ENCODE measurements at regions not wholly inside any gene's neighbourhood (a gene's known extent, or its start where the extent isn't known, plus 50 kb on each side); places are given as distances from the start of the nearest gene placed in this dataset.
A peak's percentile ranks its signal among the peaks of the same experiment; 100 is the strongest.

DNA sequence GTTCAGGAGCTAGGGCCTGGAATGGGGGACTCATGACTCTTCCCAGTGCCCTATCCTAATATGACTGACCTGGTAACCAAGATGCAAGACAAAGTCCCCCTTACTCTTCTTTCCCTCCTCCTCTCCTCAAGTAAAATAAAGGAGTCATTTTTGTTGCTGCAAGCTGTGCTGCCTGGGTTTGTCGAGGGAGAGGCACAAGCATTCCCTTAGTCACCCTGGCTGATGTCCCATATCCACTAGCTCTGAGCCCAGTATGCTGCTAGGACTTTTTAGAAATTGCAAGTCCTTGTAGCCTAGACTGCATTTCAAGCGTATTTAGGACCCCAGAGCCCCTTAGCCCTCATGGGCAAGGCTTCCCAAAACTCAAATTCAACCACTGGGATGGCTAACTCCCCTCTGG lies 338.5 kb upstream of the SETBP1 start:
- Histone ChIP-seq H3K9ac (ENCODE audit: low read length) (no peak overlapping the region), H3K4me2 (ENCODE audit: low read length, poor library complexity, severe bottlenecking) (no peak overlapping the region), H3K4me1 (ENCODE audit: control insufficient read depth, insufficient read depth, low read depth, low read length) (peaks cover 2% of the 10 kb centered on the region), H2BK12ac (ENCODE audit: low read length in 2 of 2) (no peak overlapping the region), H3K23ac (ENCODE audit: low read length in 2 of 2) (no peak overlapping the region), H3K9me3 (ENCODE audit: control insufficient read depth, low read length) (peaks cover 24% of the 10 kb centered on the region), H3K18ac (ENCODE audit: low read depth in 1 of 2, low read length in 2 of 2) (no peak overlapping the region), H3K27me3 (ENCODE audit: control insufficient read depth in 1 of 2, insufficient read depth in 1 of 2, low read length in 2 of 2) (no peaks in the 10 kb centered on the region), H3K4ac (ENCODE audit: low read depth in 1 of 2, low read length in 2 of 2) (no peak overlapping the region), H3K14ac (ENCODE audit: low read length in 2 of 2) (no peak overlapping the region), H3K36me3 (ENCODE audit: control insufficient read depth in 1 of 2, insufficient read depth in 2 of 2, low read depth in 1 of 2, low read length in 2 of 2) (no peaks in the 10 kb centered on the region), H2AFZ (ENCODE audit: low read depth, low read length) (no peak overlapping the region), H2BK15ac (ENCODE audit: low read depth, poor library complexity, severe bottlenecking) (no peak overlapping the region), H2BK5ac (ENCODE audit: low read depth, low read length, poor library complexity, severe bottlenecking) (no peak overlapping the region), H2AK5ac (ENCODE audit: low read length, severe bottlenecking) (no peak overlapping the region), H3K27ac (ENCODE audit: low read length, poor library complexity, severe bottlenecking) (no peak overlapping the region), H4K8ac (ENCODE audit: low read length) (no peak overlapping the region), H4K91ac (ENCODE audit: low read length) (no peak overlapping the region), H3K79me1 (replicated peaks; ENCODE audit: low read length, poor library complexity, severe bottlenecking) (no peaks in the 10 kb centered on the region), H2BK120ac (ENCODE audit: low read depth, low read length) (no peak overlapping the region), H3K4me3 (ENCODE audit: insufficient read depth in 1 of 2, low read depth in 1 of 2, low read length in 2 of 2) (peak overlapping the region in 1 of 2 experiments; percentile 42)
- no peak for DNase-seq
- 69% methylated on average over 2 of the region's 2 CpGs for WGBS

DNA sequence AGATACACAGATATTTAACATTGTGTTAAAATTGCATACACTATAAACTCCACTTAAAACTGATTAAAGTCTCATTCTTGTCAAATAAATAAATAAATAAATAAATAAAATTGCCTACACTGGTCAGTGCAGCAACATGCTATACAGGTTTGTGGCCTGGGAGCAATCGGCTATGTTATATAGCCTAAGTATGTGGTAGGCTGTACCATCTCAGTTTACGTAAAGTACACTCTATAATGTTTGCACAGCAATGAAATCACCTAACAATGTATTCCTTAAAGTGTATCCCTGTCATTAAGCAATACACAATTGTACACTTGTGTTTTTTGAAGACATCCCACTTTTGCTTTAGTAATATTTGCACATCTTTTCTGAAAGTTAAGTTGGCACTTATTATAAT lies 337.7 kb upstream of the SETBP1 start:
- Histone ChIP-seq H3K79me1 (replicated peaks; ENCODE audit: low read length, poor library complexity, severe bottlenecking) (no peaks in the 10 kb centered on the region), H3K4me2 (ENCODE audit: low read length, poor library complexity, severe bottlenecking) (no peak overlapping the region)
- WGBS = 100% methylated on average over 1 of the region's 2 CpGs

DNA sequence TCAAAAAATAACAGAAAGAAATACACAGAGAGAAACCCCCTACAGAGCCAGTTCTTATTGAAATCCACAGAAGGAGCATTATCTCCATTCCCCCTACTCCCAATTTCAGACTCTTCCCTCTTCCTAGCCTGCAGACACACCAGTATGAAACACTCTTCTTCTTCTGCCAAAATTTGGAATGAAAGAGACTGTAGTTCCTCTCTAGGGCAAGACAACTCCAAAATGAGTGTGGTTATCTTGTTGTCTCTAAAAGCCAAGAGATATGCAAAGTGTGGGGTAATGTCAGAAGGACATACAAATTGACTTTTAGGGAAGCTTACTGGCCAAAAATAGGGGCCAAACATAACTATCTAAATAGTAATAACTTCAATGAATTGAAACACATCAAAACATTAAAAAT lies 337.1 kb upstream of the SETBP1 start:
- H3K9me3 ChIP-seq (ENCODE audit: control insufficient read depth, low read length) = peaks cover 11% of the 10 kb centered on the region
- H3K4me3 ChIP-seq (ENCODE audit: insufficient read depth in 1 of 2, low read depth in 1 of 2, low read length in 2 of 2) = no peak overlapping the region
- peaks cover 2% of the 10 kb centered on the region for H3K4me1 ChIP-seq (ENCODE audit: control insufficient read depth, insufficient read depth, low read depth, low read length)
- no peak overlapping the region for H3K18ac ChIP-seq (ENCODE audit: low read depth in 1 of 2, low read length in 2 of 2)
- no peak overlapping the region for H3K23ac ChIP-seq (ENCODE audit: low read length in 2 of 2)
- no peak overlapping the region for H4K8ac ChIP-seq (ENCODE audit: low read length)
- no peak overlapping the region for H3K14ac ChIP-seq (ENCODE audit: low read length in 2 of 2)
- H3K4ac ChIP-seq (ENCODE audit: low read depth in 1 of 2, low read length in 2 of 2) = no peak overlapping the region
- no peaks in the 10 kb centered on the region for H3K79me1 ChIP-seq (replicated peaks; ENCODE audit: low read length, poor library complexity, severe bottlenecking)
- H3K36me3 ChIP-seq (ENCODE audit: control insufficient read depth in 1 of 2, insufficient read depth in 2 of 2, low read depth in 1 of 2, low read length in 2 of 2) = no peaks in the 10 kb centered on the region
- no peaks in the 10 kb centered on the region for H3K27me3 ChIP-seq (ENCODE audit: control insufficient read depth in 1 of 2, insufficient read depth in 1 of 2, low read length in 2 of 2)
- H4K91ac ChIP-seq (ENCODE audit: low read length) = no peak overlapping the region
- H2BK120ac ChIP-seq (ENCODE audit: low read depth, low read length) = no peak overlapping the region
- H2AK5ac ChIP-seq (ENCODE audit: low read length, severe bottlenecking) = no peak overlapping the region
- no peak overlapping the region for H2BK15ac ChIP-seq (ENCODE audit: low read depth, poor library complexity, severe bottlenecking)
- H2AFZ ChIP-seq (ENCODE audit: low read depth, low read length) = no peak overlapping the region
- no peak overlapping the region for H3K4me2 ChIP-seq (ENCODE audit: low read length, poor library complexity, severe bottlenecking)
- no peak for DNase-seq
- peak overlapping the region; percentile 46 for H3K27ac ChIP-seq (ENCODE audit: low read length, poor library complexity, severe bottlenecking)
- H2BK5ac ChIP-seq (ENCODE audit: low read depth, low read length, poor library complexity, severe bottlenecking) = no peak overlapping the region
- no peak overlapping the region for H3K9ac ChIP-seq (ENCODE audit: low read length)
- no peak overlapping the region for H2BK12ac ChIP-seq (ENCODE audit: low read length in 2 of 2)

More for the DNA sequence above, 337.7 kb upstream of the SETBP1 start:
- H3K9ac ChIP-seq (ENCODE audit: low read length) = no peak overlapping the region
- no peak overlapping the region for H3K4ac ChIP-seq (ENCODE audit: low read depth in 1 of 2, low read length in 2 of 2)
- H2BK15ac ChIP-seq (ENCODE audit: low read depth, poor library complexity, severe bottlenecking) = no peak overlapping the region
- H3K27ac ChIP-seq (ENCODE audit: low read length, poor library complexity, severe bottlenecking) = no peak overlapping the region
- no peaks in the 10 kb centered on the region for H3K27me3 ChIP-seq (ENCODE audit: control insufficient read depth in 1 of 2, insufficient read depth in 1 of 2, low read length in 2 of 2)
- no peak overlapping the region for H2AK5ac ChIP-seq (ENCODE audit: low read length, severe bottlenecking)
- no peak overlapping the region for H3K23ac ChIP-seq (ENCODE audit: low read length in 2 of 2)
- H3K36me3 ChIP-seq (ENCODE audit: control insufficient read depth in 1 of 2, insufficient read depth in 2 of 2, low read depth in 1 of 2, low read length in 2 of 2) = no peaks in the 10 kb centered on the region
- H2BK120ac ChIP-seq (ENCODE audit: low read depth, low read length) = no peak overlapping the region
- H3K4me1 ChIP-seq (ENCODE audit: control insufficient read depth, insufficient read depth, low read depth, low read length) = peaks cover 2% of the 10 kb centered on the region
- H3K9me3 ChIP-seq (ENCODE audit: control insufficient read depth, low read length) = peaks cover 16% of the 10 kb centered on the region
- no peak overlapping the region for H4K8ac ChIP-seq (ENCODE audit: low read length)
- no peak overlapping the region for H4K91ac ChIP-seq (ENCODE audit: low read length)
- no peak overlapping the region for H2BK12ac ChIP-seq (ENCODE audit: low read length in 2 of 2)
- H3K4me3 ChIP-seq (ENCODE audit: insufficient read depth in 1 of 2, low read depth in 1 of 2, low read length in 2 of 2) = no peak overlapping the region
- H2BK5ac ChIP-seq (ENCODE audit: low read depth, low read length, poor library complexity, severe bottlenecking) = no peak overlapping the region
- no peak for DNase-seq
- H3K14ac ChIP-seq (ENCODE audit: low read length in 2 of 2) = no peak overlapping the region
- no peak overlapping the region for H2AFZ ChIP-seq (ENCODE audit: low read depth, low read length)
- H3K18ac ChIP-seq (ENCODE audit: low read depth in 1 of 2, low read length in 2 of 2) = no peak overlapping the region

DNA sequence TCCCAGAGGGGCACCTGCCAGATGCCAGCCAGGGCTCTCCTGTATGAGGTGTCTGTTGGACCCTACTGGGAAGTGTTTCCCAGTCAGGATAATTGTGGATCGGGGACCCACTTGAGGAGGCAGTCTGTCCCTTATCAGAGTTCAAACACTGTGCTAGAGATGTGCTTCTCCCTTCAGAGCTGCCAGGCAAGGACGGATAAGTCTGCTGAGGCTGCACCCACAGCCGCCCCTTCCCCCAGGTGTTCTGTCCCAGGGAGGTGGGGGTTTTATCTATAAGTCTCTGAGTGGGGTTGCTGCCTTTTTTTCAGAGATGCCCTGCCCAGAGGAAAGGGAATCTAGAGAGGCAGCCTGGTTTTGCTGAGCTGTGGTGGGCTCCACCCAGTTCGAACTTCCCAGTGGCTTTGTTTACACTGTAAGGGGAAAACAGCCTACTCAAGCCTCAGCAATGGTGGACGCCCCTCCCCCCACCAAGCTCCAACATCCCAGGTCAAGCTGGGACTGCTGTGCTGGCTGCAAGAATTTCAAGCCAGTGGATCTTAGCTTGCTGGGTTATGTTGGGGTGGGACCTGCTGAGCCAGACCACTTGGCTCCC lies 324.0 kb upstream of the SETBP1 start:
- H3K4me1 ChIP-seq (ENCODE audit: control insufficient read depth, insufficient read depth, low read depth, low read length) = no peaks in the 10 kb centered on the region
- H2BK5ac ChIP-seq (ENCODE audit: low read depth, low read length, poor library complexity, severe bottlenecking) = no peak overlapping the region
- H2BK12ac ChIP-seq (ENCODE audit: low read length in 2 of 2) = no peak overlapping the region
- H3K23ac ChIP-seq (ENCODE audit: low read length in 2 of 2) = no peak overlapping the region
- H3K27ac ChIP-seq (ENCODE audit: low read length, poor library complexity, severe bottlenecking) = no peak overlapping the region
- peaks cover 5% of the 10 kb centered on the region for H3K9me3 ChIP-seq (ENCODE audit: control insufficient read depth, low read length)
- H3K4me3 ChIP-seq (ENCODE audit: insufficient read depth in 1 of 2, low read depth in 1 of 2, low read length in 2 of 2) = no peak overlapping the region
- H2AFZ ChIP-seq (ENCODE audit: low read depth, low read length) = no peak overlapping the region
- no peak overlapping the region for H4K91ac ChIP-seq (ENCODE audit: low read length)
- H3K79me1 ChIP-seq (replicated peaks; ENCODE audit: low read length, poor library complexity, severe bottlenecking) = no peaks in the 10 kb centered on the region
- H3K36me3 ChIP-seq (ENCODE audit: control insufficient read depth in 1 of 2, insufficient read depth in 2 of 2, low read depth in 1 of 2, low read length in 2 of 2) = no peaks in the 10 kb centered on the region
- no peak overlapping the region for H4K8ac ChIP-seq (ENCODE audit: low read length)
- no peak overlapping the region for H2BK120ac ChIP-seq (ENCODE audit: low read depth, low read length)
- no peak for DNase-seq
- no peak overlapping the region for H2BK15ac ChIP-seq (ENCODE audit: low read depth, poor library complexity, severe bottlenecking)
- WGBS = 70% methylated on average over 3 of the region's 5 CpGs
- no peak overlapping the region for H2AK5ac ChIP-seq (ENCODE audit: low read length, severe bottlenecking)
- H3K9ac ChIP-seq (ENCODE audit: low read length) = no peak overlapping the region
- H3K14ac ChIP-seq (ENCODE audit: low read length in 2 of 2) = no peak overlapping the region
- no peak overlapping the region for H3K4ac ChIP-seq (ENCODE audit: low read depth in 1 of 2, low read length in 2 of 2)
- H3K27me3 ChIP-seq (ENCODE audit: control insufficient read depth in 1 of 2, insufficient read depth in 1 of 2, low read length in 2 of 2) = no peaks in the 10 kb centered on the region
- H3K18ac ChIP-seq (ENCODE audit: low read depth in 1 of 2, low read length in 2 of 2) = no peak overlapping the region
- H3K4me2 ChIP-seq (ENCODE audit: low read length, poor library complexity, severe bottlenecking) = no peak overlapping the region
